ENCODE measurements at regions not wholly inside any gene's neighbourhood (a gene's known extent, or its start where the extent isn't known, plus 50 kb on each side); places are given as distances from the start of the nearest gene placed in this dataset.
"Not testable (repeated sequence)": the region's sequence is repeated elsewhere in the genome, so short reads cannot be mapped to it uniquely, and the experiment has no call there.

DNA sequence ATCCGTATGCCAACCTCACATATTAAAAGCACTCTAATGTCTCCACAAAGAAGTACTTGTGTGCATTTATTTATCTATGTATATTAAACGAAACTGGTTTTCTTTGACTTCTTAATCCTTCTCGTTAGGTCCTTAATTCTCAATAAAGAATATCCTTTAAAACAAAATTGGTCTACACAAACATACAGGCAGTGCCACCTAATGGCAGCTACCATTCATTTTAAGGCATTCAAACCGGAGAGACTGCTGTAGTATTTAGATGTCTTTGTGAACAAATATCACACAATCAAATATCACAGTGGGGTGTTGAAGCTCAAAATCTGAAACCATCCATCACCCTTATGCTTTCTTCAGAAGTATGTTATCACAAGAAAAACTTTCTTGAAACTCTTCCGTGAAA lies 96.6 kb upstream of the IRAK1BP1 start:
- no peaks in the 10 kb centered on the region for H3K36me3 Mint-ChIP-seq (ENCODE audit: low read depth)

DNA sequence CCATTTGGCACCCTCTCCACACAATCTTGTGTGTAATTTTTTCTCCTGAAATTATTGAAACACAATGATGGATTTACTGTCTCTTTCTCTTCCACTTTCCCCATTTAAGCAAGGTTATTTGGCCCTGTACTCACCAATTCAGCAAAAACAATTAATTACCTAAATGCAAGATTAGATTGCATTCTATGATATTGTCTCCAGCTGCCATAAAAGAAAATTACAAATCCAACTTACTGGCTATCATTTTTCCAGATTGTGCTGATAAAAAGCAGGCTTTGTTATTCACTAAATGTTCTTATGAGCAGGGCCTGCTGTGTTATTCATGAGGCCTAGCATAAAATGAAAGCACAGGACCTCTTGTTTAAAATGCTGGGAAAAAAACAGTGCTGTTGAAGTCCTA lies 95.8 kb upstream of the IRAK1BP1 start:
- H3K36me3 Mint-ChIP-seq (ENCODE audit: low read depth): no peaks in the 10 kb centered on the region
- H3K9me3 Mint-ChIP-seq: no peaks in the 10 kb centered on the region
- no peak overlapping the region for H3K4me3 Mint-ChIP-seq
- H3K27me3 Mint-ChIP-seq (ENCODE audit: low read depth): no peaks in the 10 kb centered on the region
- DNase-seq (ENCODE audit: low spot score): no peak
- H3K4me1 Mint-ChIP-seq (ENCODE audit: low read depth): no peaks in the 10 kb centered on the region
- no peak overlapping the region for H3K27ac Mint-ChIP-seq

More for the DNA sequence above, 96.6 kb upstream of the IRAK1BP1 start:
- H3K4me3 Mint-ChIP-seq: no peak overlapping the region
- no peak overlapping the region for H3K27ac Mint-ChIP-seq
- H3K4me1 Mint-ChIP-seq (ENCODE audit: low read depth): no peaks in the 10 kb centered on the region
- DNase-seq (ENCODE audit: low spot score): no peak
- no peaks in the 10 kb centered on the region for H3K9me3 Mint-ChIP-seq
- no peaks in the 10 kb centered on the region for H3K27me3 Mint-ChIP-seq (ENCODE audit: low read depth)

DNA sequence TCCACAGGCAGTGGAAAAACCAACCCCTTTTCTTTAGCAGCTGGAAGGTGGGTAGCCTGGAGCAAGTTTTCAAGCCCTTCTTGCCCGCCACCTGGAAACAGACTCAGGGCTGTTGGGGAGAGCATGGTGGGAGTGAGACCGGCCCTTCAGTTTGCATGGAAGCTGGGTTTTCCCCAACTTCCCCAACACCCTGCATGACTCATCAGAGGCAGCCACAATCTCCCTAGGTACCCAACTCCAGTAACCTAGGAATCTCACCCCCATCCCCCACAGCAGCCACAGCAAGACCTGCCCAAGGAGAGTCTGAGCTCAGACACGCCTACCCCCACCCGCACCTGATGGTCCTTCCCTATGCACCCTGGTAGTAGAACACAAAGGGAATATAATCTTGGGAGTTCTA lies 86.3 kb upstream of the IRAK1BP1 start:
- Mint-ChIP-seq H3K27me3 (ENCODE audit: low read depth) (no peaks in the 10 kb centered on the region), H3K36me3 (ENCODE audit: low read depth) (no peaks in the 10 kb centered on the region), H3K9me3 (no peaks in the 10 kb centered on the region), H3K4me3 (no peak overlapping the region), H3K4me1 (ENCODE audit: low read depth) (no peaks in the 10 kb centered on the region), H3K27ac (no peak overlapping the region)
- no peak for DNase-seq (ENCODE audit: low spot score)

DNA sequence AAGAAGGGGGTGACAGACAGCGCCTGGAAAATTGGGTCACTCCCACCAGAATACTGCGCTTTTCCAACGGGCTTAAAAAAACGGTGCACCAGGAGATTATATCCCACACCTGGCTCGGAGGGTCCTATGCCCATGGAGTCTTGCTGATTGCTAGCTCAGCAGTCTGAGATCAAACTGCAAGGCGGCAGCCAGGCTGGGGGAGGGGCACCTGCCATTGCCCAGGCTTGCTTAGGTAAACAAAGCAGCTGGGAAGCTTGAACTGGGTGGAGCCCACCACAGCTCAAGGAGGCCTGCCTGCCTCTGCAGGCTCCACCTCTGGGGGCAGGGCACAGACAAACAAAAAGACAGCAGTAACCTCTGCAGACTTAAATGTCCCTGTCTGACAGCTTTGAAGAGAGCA lies 84.0 kb upstream of the IRAK1BP1 start:
- H3K36me3 Mint-ChIP-seq (ENCODE audit: low read depth); H3K4me3 Mint-ChIP-seq; DNase-seq (ENCODE audit: low spot score); H3K27me3 Mint-ChIP-seq (ENCODE audit: low read depth); H3K4me1 Mint-ChIP-seq (ENCODE audit: low read depth); H3K9me3 Mint-ChIP-seq; H3K27ac Mint-ChIP-seq: not testable (repeated sequence)

- Mint-ChIP-seq H3K36me3 (ENCODE audit: low read depth) (no peaks in the 10 kb centered on the region), H3K27ac (no peak overlapping the region), H3K4me3 (no peak overlapping the region), H3K9me3 (peaks cover 15% of the 10 kb centered on the region), H3K27me3 (ENCODE audit: low read depth) (no peaks in the 10 kb centered on the region), H3K4me1 (ENCODE audit: low read depth) (no peaks in the 10 kb centered on the region)
- no peak for DNase-seq (ENCODE audit: low spot score)
Measured at GRCh38 chr6:78797270-78797669, 70.1 kb upstream of the IRAK1BP1 start.

- peaks cover 15% of the 10 kb centered on the region for H3K9me3 Mint-ChIP-seq
- no peak overlapping the region for H3K27ac Mint-ChIP-seq
- no peaks in the 10 kb centered on the region for H3K27me3 Mint-ChIP-seq (ENCODE audit: low read depth)
- no peak for DNase-seq (ENCODE audit: low spot score)
- no peaks in the 10 kb centered on the region for H3K4me1 Mint-ChIP-seq (ENCODE audit: low read depth)
- H3K4me3 Mint-ChIP-seq: no peak overlapping the region
- no peaks in the 10 kb centered on the region for H3K36me3 Mint-ChIP-seq (ENCODE audit: low read depth)
Measured at GRCh38 chr6:78799682-78800081, 67.7 kb upstream of the IRAK1BP1 start.

DNA sequence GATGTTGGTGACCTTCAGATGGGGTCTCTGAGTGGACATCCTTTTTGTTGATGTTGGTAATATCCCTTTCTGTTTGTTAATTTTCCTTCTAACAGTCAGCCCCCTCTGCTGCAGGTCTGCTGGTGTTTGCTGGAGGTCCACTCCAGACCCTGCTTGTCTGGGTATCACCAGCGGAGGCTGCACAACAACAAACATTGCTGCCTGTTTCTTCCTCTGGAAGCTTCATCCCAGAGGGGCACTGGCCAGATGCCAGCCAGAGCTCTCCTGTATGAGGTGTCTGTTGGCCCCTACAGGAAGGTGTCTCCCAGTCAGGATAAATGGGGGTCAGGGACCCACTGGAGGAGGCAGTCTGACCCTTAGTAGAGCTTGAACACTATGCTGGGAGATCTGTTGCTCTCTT lies 60.6 kb upstream of the IRAK1BP1 start:
- not testable (repeated sequence) for H3K4me1 Mint-ChIP-seq (ENCODE audit: low read depth); H3K9me3 Mint-ChIP-seq; H3K27me3 Mint-ChIP-seq (ENCODE audit: low read depth); H3K36me3 Mint-ChIP-seq (ENCODE audit: low read depth); DNase-seq (ENCODE audit: low spot score); H3K4me3 Mint-ChIP-seq; H3K27ac Mint-ChIP-seq

DNA sequence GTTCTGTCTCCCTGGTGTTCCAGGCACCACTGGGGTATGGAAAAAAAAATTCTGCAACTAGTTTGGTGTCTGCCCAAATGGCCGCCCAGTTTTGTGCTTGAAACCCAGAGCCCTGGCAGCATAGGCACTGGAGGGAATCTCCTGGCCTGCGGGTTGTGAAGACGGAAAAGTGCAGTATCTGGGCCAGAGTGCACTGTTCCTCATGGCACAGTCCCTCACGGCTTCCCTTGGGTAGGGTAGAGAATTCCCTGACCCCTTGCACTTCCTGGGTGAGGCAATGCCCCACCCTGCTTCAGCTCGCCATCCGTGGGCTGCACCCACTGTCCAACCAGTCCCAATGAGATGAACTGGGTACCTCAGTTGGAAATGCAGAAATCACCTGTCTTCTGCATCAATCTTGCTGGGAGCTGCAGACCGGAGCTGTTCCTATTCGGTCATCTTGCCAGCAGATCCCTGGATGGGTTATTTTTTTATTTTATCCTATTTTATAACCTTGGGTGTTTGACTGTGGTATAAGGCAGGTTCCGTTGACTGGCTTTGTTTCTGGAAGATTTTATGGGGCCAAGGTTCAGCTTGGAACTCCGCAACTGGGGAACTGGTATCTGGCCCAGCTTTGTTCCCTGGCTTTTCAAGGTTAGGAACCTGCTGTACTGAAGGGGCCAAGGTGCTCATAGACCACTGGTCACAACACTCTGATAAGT lies 59.5 kb upstream of the IRAK1BP1 start:
- H3K36me3 Mint-ChIP-seq (ENCODE audit: low read depth); H3K9me3 Mint-ChIP-seq; H3K27ac Mint-ChIP-seq; H3K27me3 Mint-ChIP-seq (ENCODE audit: low read depth); DNase-seq (ENCODE audit: low spot score); H3K4me3 Mint-ChIP-seq; H3K4me1 Mint-ChIP-seq (ENCODE audit: low read depth): not testable (repeated sequence)

DNA sequence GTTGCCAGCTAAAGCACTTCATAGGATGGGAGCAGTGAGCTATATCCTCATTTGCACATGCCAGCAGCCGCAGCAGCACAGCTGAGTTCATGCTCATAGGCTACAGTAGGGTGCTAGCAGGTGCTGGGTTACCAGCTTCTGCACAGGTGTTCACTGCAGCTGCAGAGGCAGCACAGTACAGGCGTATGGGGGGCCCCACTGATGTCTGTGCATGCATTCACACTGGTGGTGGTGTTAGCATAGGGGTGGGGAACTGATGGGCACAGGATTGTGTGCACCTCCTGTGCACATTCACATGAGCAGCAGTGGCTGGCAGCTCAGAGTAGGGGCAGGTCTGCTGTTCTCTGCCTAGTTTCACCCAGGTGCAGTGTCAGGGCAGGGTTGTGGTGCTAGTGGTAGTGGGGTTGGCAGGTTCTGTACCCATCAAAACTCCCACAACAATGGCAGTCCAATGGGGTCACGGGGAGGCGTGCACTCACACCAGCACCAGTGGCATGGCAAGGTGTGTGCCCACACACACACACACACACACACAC lies 58.9 kb upstream of the IRAK1BP1 start:
- no peaks in the 10 kb centered on the region for H3K9me3 Mint-ChIP-seq
- no peaks in the 10 kb centered on the region for H3K27me3 Mint-ChIP-seq (ENCODE audit: low read depth)
- no peak overlapping the region for H3K4me3 Mint-ChIP-seq
- H3K36me3 Mint-ChIP-seq (ENCODE audit: low read depth): no peaks in the 10 kb centered on the region
- H3K27ac Mint-ChIP-seq: no peak overlapping the region
- DNase-seq (ENCODE audit: low spot score): no peak
- no peaks in the 10 kb centered on the region for H3K4me1 Mint-ChIP-seq (ENCODE audit: low read depth)

DNA sequence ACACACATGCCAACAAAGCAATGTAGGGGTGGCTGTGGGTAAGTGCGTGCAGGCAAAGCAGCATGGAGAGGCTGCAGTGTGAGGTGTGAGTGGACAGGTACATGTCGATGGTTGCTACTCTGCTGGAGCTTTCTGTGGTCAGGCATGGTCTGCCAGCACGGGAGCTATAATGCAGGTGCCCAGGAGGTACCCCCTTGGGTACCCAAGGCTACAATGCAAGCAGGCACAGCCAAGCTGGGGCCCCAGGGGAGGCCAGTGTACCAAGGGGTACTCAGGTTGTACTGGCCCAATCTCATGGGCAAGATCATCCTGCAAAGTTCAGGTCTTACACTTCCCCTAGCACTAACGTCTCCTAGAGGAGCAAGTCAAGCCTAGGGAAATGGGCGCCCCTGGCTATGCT lies 58.4 kb upstream of the IRAK1BP1 start:
- no peak overlapping the region for H3K4me3 Mint-ChIP-seq
- no peak overlapping the region for H3K27ac Mint-ChIP-seq
- DNase-seq (ENCODE audit: low spot score): no peak
- H3K36me3 Mint-ChIP-seq (ENCODE audit: low read depth): no peaks in the 10 kb centered on the region
- H3K9me3 Mint-ChIP-seq: no peaks in the 10 kb centered on the region
- H3K4me1 Mint-ChIP-seq (ENCODE audit: low read depth): no peaks in the 10 kb centered on the region
- H3K27me3 Mint-ChIP-seq (ENCODE audit: low read depth): no peaks in the 10 kb centered on the region

- no peak overlapping the region for H3K4me3 Mint-ChIP-seq
- no peaks in the 10 kb centered on the region for H3K4me1 Mint-ChIP-seq (ENCODE audit: low read depth)
- no peaks in the 10 kb centered on the region for H3K36me3 Mint-ChIP-seq (ENCODE audit: low read depth)
- DNase-seq (ENCODE audit: low spot score): no peak
- no peaks in the 10 kb centered on the region for H3K27me3 Mint-ChIP-seq (ENCODE audit: low read depth)
- H3K9me3 Mint-ChIP-seq: no peaks in the 10 kb centered on the region
- H3K27ac Mint-ChIP-seq: no peak overlapping the region
Measured at GRCh38 chr6:78810146-78810545, 57.2 kb upstream of the IRAK1BP1 start.

- no peaks in the 10 kb centered on the region for H3K4me1 Mint-ChIP-seq (ENCODE audit: low read depth)
- H3K36me3 Mint-ChIP-seq (ENCODE audit: low read depth): no peaks in the 10 kb centered on the region
- DNase-seq (ENCODE audit: low spot score): no peak
- H3K27ac Mint-ChIP-seq: no peak overlapping the region
- H3K9me3 Mint-ChIP-seq: no peaks in the 10 kb centered on the region
- no peak overlapping the region for H3K4me3 Mint-ChIP-seq
- no peaks in the 10 kb centered on the region for H3K27me3 Mint-ChIP-seq (ENCODE audit: low read depth)
Measured at GRCh38 chr6:78810698-78811097, 56.7 kb upstream of the IRAK1BP1 start.

Data from T-helper 2 cell treated with Interferon-gamma antibody and Interleukin-4, amounts not matched to agents 5 μg/mL and 100 μg/mL, for 36 hours (primary cell).